NCI-H460 (cell line): ENCODE measurements at regions not wholly inside any gene's neighbourhood (a gene's known extent, or its start where the extent isn't known, plus 50 kb on each side); places are given as distances from the start of the nearest gene placed in this dataset.

Experiments used
- DNase-seq: peaks from one replicate; pipeline ENCODE4 v3.0.0-alpha.2; 2016; ENCODE audit warnings: low read depth; ENCODE audit errors: extremely low read depth

DNA sequence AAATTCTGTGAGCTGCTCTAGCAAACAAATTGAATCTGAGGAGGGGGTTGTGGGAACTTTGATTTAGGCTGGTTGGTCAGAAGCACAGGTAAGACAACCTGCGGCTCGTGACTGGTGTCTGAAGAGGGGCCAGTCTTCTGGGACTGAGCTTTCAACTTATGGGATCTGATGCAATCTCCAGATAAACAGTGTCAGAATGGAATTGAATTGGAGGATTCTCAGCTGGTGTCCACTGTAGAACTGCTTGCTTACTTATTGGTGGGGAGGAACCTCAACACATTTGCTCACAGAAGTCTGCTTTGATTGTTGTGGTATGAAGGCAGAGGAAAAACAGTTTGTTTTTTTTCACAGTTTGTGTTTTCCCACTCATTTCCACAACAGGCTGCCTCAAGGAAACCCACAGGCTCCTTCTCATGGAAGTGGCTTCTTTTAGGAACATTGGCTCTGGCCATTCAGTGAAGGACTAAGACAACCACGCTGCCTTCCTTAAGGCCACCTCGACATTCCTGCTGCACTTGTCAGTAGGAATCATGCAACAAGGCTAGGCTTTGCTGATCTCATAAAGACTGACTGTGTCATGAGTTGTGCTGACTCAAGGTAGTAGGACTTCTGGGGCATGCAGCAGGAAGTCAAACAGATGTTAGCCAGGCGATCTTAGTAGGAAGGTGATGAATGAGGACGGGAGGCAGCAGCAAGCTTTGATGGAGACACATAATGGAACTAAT, 104.7 kb downstream of the TSN start:
- DNase-seq, result peak; percentile 5

DNA sequence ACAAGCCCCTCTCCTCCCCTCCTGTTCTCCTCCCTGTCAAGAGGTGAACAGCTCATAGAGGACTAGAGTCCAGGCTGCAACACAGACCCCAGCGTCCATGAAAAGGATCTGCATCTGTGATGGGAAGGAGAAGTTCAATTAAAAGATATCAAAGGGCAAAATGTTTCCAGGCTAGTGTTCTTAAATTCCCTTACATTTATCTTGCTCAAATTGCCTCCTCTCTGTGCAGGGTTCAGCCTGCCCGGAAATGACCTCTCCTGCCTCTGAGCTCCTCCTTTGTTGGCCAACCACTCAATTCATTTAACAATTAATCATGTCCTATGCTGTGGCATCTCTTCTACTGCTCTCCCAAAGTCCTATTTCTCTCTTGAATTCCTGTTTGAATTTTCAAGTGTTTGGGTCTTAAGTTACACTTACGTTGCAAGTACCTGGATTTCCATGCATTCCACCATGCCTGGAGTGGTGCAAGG, 105.3 kb downstream of the TSN start:
- no peak for DNase-seq

DNA sequence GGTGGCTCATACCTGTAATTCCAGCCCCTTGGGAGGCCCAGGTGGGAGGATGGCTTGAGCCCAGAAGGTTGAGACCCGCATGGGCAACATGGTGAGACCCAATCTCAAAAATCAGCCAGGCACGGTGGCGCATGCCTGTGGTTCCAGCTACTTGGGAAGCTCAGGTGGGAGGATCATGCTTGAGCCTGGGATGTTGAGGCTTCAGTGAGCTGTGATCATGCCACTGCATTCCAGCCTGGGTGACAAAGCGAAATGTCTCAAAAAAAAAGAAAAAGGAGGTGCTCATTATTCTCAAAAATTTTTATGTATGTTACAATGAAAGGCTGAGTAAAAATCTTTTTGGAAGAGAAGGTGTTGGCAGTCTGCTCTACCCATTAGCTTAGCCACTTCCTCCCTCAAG, 106.8 kb downstream of the TSN start:
- DNase-seq, result no peak

DNA sequence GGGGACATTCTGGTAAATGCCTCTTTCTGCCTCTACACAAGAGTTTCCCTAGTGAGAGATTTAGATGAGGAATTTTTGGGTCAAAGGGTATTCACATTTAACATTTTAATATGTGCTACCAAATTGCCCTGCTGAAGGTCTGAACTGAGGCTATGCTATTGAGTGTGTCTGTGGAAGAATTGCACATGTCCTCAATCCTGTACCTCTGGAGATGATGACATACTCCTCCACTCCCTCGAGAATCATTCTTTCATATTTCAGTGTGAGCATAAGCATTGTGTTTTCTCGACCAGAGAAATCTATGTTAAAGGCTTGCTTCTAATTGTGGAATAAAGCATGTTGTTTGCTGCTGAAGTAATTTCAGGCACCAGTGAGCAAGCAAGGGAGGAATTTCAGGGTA, 110.5 kb downstream of the TSN start:
- DNase-seq, result no peak

DNA sequence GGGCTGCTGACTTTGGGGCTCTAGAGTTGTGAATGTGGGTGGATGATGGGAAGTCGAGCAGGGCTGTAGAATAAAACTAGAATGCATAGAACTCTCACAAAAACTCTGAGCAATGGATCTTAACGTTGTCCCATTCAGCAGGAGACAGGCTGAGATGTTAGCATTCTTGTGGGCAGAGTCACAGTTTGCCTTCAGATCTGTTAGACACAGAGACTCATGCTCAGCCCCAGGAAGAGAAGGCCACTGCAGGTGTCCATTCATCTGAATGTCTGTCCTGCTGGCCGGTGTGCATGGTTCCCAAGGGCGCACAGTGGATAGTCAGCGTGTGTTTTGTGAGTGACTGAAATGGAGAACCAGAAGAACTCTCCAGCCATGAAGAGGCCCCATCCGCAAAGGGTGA, 111.3 kb downstream of the TSN start:
- DNase-seq, result no peak

DNA sequence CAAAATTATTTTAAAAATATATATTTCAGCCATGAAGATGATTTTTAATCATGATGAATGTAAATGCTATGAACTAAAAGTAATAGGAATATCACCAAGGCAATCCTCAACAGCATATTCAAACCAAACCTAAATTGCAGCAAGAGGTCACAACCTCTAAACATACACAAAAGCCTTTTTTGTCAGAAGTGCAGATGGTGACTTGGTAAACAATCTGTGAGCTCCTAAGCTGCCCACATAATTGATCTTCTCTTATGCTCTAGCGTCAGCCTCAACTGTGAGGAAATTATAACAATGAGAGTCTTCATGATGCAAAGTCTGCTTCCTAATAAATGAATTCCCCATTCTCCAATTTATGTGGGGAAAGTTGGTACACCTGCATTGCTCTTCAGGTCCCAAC, 113.2 kb downstream of the TSN start:
- no peak for DNase-seq

DNA sequence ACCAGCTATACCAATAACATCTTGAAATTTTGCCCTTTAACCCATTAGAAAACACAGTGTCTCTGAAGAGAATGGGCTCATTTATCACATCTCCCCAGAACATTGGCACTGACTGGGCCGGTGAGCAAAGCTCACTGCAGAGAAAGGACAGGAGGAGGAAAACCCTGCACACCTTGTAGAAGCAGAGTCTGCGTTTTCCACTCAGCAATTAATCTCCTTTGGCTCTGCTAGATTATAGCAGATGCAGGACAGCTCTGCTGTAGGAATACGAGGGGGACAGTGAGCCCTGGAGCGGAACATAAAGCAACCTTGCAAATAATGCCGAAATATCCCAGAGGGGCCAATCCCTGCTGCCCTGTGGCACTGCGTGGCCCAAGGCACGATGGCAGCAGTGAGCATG, 113.9 kb downstream of the TSN start:
- DNase-seq, result no peak

DNA sequence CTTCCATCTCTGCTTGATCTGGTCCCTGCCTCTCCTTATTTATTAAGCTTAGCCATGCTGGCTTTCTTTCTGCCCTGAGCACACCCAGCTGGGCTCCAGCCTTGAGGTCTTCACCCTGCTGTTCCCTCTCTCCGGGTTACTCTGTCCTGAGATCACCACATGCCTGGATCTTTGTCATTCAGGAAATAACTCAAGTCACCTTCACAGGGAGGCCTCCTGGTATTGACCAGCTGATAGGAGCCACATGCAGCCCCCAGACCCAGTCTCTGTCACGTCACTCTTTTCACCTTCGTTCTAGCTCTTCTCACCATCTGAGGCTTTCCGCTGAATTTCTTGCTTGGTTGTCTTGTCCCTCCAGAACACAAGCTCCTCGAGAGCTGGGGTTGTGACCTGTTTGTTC, 114.4 kb downstream of the TSN start:
- DNase-seq, result no peak

DNA sequence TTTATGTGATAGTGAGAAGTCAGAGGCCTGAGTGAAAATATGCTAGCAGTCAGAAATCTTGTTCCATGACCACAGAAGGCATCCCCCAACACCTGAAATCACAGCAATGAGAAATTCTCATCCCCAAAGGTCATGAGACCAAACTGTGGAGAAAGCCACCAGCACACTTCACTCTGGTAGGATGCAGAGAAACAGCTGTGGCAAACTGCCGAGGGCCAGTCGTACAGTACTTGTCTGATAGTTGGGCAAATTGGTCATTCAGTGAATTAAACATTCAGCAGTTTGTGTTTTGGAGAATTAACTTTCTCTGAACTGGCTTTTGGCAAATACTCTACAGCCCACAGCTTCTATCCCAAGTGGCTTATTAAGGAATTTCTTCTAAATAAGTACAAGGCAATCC, 117.2 kb downstream of the TSN start:
- no peak for DNase-seq

DNA sequence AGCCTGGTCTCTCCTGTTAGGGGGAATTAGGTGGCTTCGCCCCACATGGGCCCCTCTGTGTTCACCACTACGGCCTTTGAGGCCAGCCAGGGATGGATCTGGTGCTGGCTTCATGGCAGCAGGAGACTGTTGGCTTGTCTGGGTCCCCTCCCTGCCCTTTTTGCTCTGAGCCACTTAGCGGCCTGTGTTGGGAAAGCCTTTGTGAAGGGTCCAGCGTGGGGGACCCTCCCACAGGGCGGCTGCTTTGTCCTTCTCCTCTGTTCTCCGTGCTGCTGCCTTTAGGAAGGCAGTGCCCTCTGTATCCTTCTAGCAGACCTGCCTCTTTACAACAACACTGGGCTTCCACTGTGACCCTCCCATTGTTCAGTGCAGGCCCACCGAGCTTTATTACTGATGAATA, 118.4 kb downstream of the TSN start:
- DNase-seq, result no peak

DNA sequence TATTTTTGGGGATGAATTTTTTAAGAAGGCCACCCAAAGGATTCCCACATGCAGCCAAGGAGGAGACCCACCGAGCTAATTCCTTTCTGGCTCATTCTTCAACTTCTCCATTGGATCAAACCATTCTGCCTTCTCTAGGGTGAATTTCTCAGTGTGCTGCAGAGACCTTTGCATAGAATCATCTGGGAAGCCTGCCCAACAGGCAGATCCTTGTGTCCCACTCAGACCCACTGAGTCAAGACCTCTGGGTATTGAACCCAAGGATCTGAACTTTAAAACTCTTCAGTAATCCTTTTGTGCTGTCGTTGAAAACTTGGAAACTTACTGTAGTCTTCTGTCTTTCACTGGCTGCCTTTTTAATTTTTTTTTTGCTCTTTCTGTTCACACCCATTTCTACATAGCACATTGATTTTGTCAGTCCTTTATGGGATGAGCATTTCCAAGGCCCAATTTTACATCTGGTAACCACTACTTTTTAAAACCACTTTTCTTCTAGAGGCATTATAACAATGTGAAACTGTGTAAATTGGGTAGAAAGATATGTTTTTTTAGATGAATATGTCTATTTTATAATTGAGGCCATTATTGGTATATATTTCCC, 120.2 kb downstream of the TSN start:
- no peak for DNase-seq

DNA sequence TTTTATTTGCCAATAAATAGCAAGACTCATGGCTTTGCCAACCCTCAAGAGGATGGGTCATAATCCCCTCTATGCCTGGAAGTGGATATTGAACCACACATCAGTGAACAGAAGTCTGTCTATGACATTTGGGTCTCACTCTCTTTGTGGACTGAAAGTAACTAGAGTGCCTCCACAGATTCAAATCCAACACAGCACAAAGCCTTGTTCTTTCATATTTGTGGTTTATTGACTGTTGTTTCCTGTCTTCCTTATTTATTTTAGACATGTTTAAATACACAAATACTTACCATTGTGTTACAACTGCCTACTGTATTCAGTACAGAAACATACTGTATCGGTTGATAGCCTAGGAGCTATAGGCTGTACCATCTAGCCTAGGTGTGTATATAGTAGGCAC, 121.9 kb downstream of the TSN start:
- no peak for DNase-seq

DNA sequence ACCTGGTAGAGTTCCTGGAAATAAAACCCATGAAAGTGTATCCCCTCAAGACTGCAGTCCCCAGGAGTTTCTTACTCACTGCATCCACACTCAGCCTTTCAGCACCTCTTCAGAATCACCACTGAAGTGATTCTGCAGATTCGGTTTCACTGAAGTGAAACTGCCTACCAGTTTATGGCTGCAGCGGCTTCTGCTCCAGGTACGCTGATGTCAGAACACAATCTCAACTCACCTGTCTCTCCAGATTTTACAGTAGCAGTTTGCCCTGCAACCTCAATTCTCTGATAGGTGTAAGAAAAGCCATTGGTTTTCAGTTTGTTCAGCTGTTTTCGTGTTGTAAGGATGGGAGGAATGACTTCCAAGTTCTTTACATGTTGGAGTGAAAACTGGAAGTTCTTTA, 124.8 kb downstream of the TSN start:
- no peak for DNase-seq

DNA sequence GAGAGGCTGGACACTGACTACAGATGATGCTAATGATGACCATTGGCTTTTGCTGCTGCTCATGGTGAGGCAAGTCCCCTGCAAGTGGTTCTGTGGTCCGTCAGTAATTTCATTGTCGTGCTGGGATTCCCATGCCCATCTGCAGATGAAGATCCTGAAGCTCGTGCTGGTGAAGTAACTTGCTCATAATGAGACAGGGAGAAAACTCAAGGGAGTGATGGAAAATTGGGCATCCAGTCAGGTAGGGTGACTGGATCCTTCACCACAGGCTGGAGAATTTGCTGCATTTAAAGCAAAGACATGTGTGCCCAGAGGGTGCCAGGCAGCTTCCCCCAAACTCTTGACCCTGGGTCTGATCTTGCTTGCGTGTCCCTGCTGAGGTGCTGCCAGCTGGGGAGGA, 125.6 kb downstream of the TSN start:
- DNase-seq, result no peak

DNA sequence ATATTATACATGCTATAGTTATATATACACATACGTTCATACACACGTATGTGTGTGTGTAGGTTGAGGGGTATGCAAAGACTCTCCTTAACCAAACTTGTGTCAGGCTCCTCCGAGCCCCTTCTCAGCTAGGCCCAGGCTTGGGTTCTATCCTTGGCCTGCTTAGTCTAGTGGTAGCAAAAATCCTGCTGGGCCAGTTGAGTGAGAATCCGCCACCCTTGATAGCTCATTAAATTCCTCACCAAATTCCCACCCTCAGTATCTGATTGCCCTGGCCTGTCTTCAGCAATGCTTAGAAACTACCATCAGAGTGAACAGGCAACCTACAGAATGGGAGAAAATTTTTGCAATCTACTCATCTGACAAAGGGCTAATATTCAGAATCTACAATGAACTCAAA, 126.5 kb downstream of the TSN start:
- DNase-seq, result no peak

DNA sequence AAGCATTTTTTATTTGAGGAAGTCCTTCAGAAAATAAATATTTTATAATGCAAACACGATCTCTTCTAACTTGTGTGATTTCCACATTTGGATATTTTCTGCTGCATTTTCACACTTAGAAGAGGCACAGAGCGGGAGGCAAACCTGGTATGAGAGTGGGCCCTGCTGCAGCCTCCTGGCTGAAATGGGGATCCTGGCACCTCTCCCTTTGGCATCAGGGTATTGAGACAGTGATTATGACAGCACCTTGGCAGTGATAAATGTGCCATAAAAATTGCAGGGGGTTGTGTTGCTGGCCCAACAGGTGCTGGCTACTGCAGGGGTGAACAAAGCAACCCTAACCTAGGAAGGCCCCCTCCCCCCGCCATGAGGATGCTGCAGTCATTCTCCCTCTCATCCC, 128.6 kb downstream of the TSN start:
- no peak for DNase-seq

DNA sequence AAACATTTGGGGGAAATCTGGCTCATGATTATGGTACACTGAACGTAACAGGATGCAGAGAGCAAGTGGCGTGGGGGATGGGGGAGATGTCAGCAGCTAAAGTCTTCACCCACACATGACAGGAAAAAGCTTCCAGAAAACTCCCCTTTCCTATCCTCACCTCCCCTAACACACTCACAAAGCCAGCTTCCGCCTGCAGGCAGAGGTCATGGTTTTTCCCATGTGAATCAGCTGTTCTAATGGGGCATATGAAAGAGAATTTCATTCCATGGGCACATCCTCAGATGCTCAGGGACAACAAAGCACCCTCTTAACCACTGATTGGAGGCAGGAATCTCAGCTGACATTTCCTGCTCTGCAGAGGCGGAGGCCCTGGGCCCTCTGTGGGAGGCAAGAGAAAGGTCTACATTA, 129.1 kb downstream of the TSN start:
- DNase-seq, result no peak

DNA sequence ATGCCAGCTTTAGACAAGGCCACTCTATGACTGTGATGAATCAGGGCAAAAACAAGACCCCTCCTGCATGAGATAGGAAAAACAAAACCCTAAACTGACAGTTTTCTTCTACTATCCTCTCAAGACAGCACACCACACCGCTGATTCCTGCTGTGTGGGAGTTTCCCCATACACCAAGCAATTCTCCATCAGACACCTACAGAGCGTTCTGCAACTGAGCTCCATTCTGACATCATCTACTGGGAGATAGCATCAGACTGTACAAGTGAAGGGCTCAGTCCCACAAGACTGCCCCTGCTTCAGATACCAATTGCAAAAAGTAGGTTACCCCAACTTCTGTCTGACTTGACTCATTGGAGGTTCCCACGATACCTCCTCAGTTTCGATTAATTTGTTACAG, 130.6 kb downstream of the TSN start:
- no peak for DNase-seq

DNA sequence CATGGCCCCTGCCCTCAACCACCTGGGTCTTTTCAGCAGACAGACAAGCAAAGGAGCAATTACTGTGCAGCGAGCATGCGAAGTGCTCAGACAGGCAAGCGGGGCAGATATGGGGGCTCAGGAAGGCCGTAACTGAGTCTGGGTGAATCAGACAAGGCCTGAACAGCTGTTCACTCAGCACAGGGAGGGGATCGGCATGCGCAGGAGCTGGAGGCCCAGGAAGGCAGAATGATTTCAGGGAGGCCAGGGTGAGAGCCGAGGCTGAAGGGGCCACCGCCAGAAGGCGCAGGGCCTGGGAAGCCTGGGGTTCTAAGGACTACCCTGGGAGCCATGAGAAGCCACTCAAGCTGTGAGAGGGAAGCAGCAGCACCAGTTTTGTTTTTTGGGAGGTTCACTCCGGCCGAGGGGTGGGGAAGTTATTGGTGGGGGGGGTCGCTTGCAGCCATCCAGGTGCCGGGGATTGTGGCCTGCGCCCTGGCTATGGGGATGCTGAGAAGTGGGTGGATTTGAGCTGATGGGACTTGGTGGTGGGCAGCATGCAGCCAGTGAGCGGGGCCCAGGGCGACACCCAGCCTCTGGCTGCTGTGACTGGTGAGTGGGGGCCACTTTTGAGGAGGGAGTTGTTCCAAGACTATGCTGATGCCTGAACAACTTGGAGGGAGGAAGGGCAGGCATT, 132.2 kb downstream of the TSN start:
- DNase-seq, result no peak

DNA sequence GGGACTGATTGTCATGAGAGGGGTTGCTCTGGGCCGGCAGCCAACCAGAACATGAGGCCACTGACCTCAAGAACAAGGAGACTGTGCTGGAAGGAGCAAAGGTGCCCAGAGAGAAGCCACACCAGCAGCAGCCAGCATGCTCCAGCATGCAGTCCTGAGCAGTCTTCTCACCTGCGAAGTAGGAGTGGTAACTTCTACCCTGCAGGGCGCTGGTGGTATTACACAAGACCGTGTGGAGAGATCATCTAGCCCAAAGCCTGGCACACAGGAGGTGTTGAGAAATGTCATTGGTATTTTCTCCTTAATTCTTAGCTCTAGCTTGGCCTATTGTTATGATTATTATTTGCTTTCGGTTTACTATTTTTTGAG, 132.7 kb downstream of the TSN start:
- no peak for DNase-seq

DNA sequence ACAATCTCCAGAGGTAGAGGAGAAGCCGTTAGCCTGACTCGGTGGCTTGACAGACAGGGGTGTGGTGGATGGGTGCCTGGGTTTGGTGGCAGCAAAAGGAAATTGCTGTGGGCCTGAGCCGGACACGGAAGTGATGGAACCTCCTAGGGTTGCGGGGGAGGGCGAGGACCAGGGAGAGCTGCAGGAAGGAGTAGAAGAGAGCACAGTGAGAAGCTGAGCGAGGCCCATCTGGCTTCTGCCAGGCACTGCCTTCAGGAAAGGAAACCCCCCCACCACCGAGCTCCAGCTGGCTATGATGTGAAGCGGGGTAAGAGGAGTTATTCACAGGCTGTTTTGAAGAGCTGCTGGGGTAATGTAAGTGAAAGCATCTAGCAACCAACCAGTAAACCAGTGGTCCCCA, 134.6 kb downstream of the TSN start:
- DNase-seq, result no peak
